HepG2 (cell line): ENCODE measurements at regions not wholly inside any gene's neighbourhood (a gene's known extent, or its start where the extent isn't known, plus 50 kb on each side); places are given as distances from the start of the nearest gene placed in this dataset.

Experiments
- ATAC-seq: fragments of 200-7000 bp; cut with Tn5 transposase; 3 replicates; pipeline ENCODE4 v1.9.1; 2020; ENCODE audit warnings: mild to moderate bottlenecking, moderate library complexity
- BruUV-seq: library from RNA; stranded (reverse); fragments of 400-500 nt; replicated peaks from 2 replicates; lab custom pipeline; 2021; lab: Mats Ljungman, UMichigan
- CTCF ChIA-PET: fragments of 300-600 bp; formaldehyde crosslinking; extraction: SDS; loops from one replicate; lab custom pipeline; 2021; ENCODE audit warnings: low total read pairs, inconsistent platforms, low intra/inter-chr PET ratio; lab: Yijun Ruan, JAX
- POLR2A ChIA-PET: fragments of 350-600 bp; sonication (Branson Sonifier 250); formaldehyde crosslinking; loops from one replicate; lab custom pipeline; 2020; ENCODE audit warnings: antibody characterized with exemption, inconsistent platforms; lab: Yijun Ruan, JAX
- DNase-seq: peaks from one replicate; pipeline ENCODE4 v3.0.0-alpha.2; 2015; ENCODE audit warnings: low spot score
- FAIRE-seq: peaks from 3 replicates; lab custom pipeline; 2011; peaks lifted over from hg19 to GRCh38; lab: Jason Lieb, UNC
- H2AFZ ChIP-seq: one replicate; pipeline ENCODE4 v1.6.1; 2011; ENCODE audit warnings: low read length, inconsistent platforms
- H3K27ac ChIP-seq: fragments of 300-600 bp; 3 replicates; pipeline ENCODE4 v1.8.0; 2011; ENCODE audit warnings: mixed run types, mild to moderate bottlenecking, mixed read lengths, low read length, inconsistent platforms; ENCODE audit not compliant: insufficient read depth; ENCODE audit errors: extremely low read length
- H3K27me3 ChIP-seq, 2 experiments: fragments of 200-600 bp in 1 of 2; 2 replicates in 1 of 2; 3 replicates in 1 of 2; pipeline versions ENCODE4 v1.6.0 to v1.8.0; 2011; ENCODE audit warnings: low read length in 2 of 2, mild to moderate bottlenecking in 2 of 2, moderate library complexity in 2 of 2, inconsistent platforms in 1 of 2; ENCODE audit not compliant: insufficient read depth in 2 of 2, control insufficient read depth in 1 of 2
- H3K36me3 ChIP-seq, 2 experiments: fragments of 200-600 bp in 1 of 2; replicated peaks in 1 of 2; 2 replicates in 1 of 2; 3 replicates in 1 of 2; pipeline versions ENCODE4 v1.5.1 to v1.8.0; 2011; ENCODE audit warnings: low read length in 2 of 2, inconsistent platforms in 1 of 2; ENCODE audit not compliant: insufficient read depth in 2 of 2, control insufficient read depth in 1 of 2
- H3K4me1 ChIP-seq: 2 replicates; pipeline ENCODE4 v1.5.1; 2012; ENCODE audit warnings: low read length, inconsistent platforms; ENCODE audit not compliant: insufficient read depth
- H3K4me2 ChIP-seq: 2 replicates; pipeline ENCODE4 v1.6.0; 2011; ENCODE audit warnings: low read depth, low read length, inconsistent platforms
- H3K4me3 ChIP-seq, 3 experiments: fragments of 200-600 bp in 1 of 3; sonication (generic), shearing (Covaris generic) in 1 of 3; replicated peaks in 1 of 3; 2 replicates each; pipeline ENCODE4 v1.5.1; 2011 to 2016; ENCODE audit warnings: low read length in 3 of 3, inconsistent platforms in 2 of 3, low read depth in 2 of 3, mild to moderate bottlenecking in 2 of 3, control low read depth in 1 of 3, mixed read lengths in 1 of 3; ENCODE audit not compliant: insufficient read depth in 1 of 3
- H3K79me2 ChIP-seq: one replicate; pipeline ENCODE4 v1.6.1; 2011; ENCODE audit warnings: low read length, inconsistent platforms; ENCODE audit not compliant: insufficient read depth
- H3K9ac ChIP-seq: 2 replicates; pipeline ENCODE4 v1.6.0; 2011; ENCODE audit warnings: mild to moderate bottlenecking, low read depth, low read length, inconsistent platforms; ENCODE audit not compliant: insufficient read depth
- H3K9me3 ChIP-seq: 2 replicates; pipeline ENCODE4 v1.5.1; 2012; ENCODE audit warnings: mild to moderate bottlenecking, low read length
- H4K20me1 ChIP-seq: 2 replicates; pipeline ENCODE4 v1.6.0; 2011; ENCODE audit warnings: inconsistent platforms, mild to moderate bottlenecking, low read length, moderate library complexity; ENCODE audit not compliant: insufficient read depth
- CBFB ChIP-seq: sonication (generic); formaldehyde crosslinking; IDR thresholded peaks from 2 replicates; pipeline ENCODE4 v1.4.0; 2020; ENCODE audit warnings: missing genetic modification reagents
- GFI1 ChIP-seq: sonication (generic); formaldehyde crosslinking; IDR thresholded peaks from 2 replicates; pipeline ENCODE4 v1.5.0; 2020; ENCODE audit warnings: missing genetic modification reagents, mild to moderate bottlenecking, borderline replicate concordance
- HNF1B ChIP-seq: sonication (generic); formaldehyde crosslinking; IDR thresholded peaks from 2 replicates; pipeline ENCODE4 v1.5.1; 2020; ENCODE audit warnings: mild to moderate bottlenecking, moderate library complexity, missing genetic modification reagents
- KLF9 ChIP-seq: IDR thresholded peaks from 2 replicates; pipeline ENCODE4 v1.6.1; 2016; ENCODE audit warnings: low read depth
- MAF1 ChIP-seq: sonication (generic); formaldehyde crosslinking; IDR thresholded peaks from 2 replicates; pipeline ENCODE4 v1.5.0; 2020; ENCODE audit warnings: missing genetic modification reagents, borderline replicate concordance
- MLXIP ChIP-seq: sonication (generic); formaldehyde crosslinking; IDR thresholded peaks from 2 replicates; pipeline ENCODE4 v1.9.0; 2021; ENCODE audit warnings: missing genetic modification reagents, borderline replicate concordance
- NONO ChIP-seq, 2 experiments: fragments of 450-650 bp in 1 of 2; sonication (generic) in 1 of 2; formaldehyde crosslinking in 1 of 2; IDR thresholded peaks in 1 of 2; conservative IDR thresholded peaks in 1 of 2; 2 replicates each; pipeline versions ENCODE4 v1.6.1 to v1.8.0; 2017 to 2022; ENCODE audit warnings: mild to moderate bottlenecking in 1 of 2, missing genetic modification reagents in 1 of 2, moderate library complexity in 1 of 2
- PHF8 ChIP-seq: sonication (generic); formaldehyde crosslinking; IDR thresholded peaks from 2 replicates; pipeline ENCODE4 v1.5.0; 2020; ENCODE audit warnings: missing genetic modification reagents
- TMF1 ChIP-seq: sonication (generic); formaldehyde crosslinking; IDR thresholded peaks from 2 replicates; pipeline ENCODE4 v1.8.1; 2022; ENCODE audit warnings: low read depth, missing genetic modification reagents
- ZBTB4 ChIP-seq: sonication (generic); formaldehyde crosslinking; IDR thresholded peaks from 2 replicates; pipeline ENCODE4 v1.4.0; 2020; ENCODE audit warnings: missing genetic modification reagents, mild to moderate bottlenecking, borderline replicate concordance
- ZNF260 ChIP-seq: sonication (generic); formaldehyde crosslinking; IDR thresholded peaks from 2 replicates; pipeline ENCODE4 v1.4.0; 2020; ENCODE audit warnings: missing genetic modification reagents, low read depth, mild to moderate bottlenecking, borderline replicate concordance
- ZNF446 ChIP-seq: sonication (generic); formaldehyde crosslinking; IDR thresholded peaks from 2 replicates; pipeline ENCODE4 v1.5.0; 2020; ENCODE audit warnings: mild to moderate bottlenecking, missing genetic modification reagents
- ZNF558 ChIP-seq: sonication (generic); formaldehyde crosslinking; IDR thresholded peaks from 2 replicates; pipeline ENCODE4 v1.9.0; 2022; ENCODE audit warnings: mild to moderate bottlenecking, missing genetic modification reagents, borderline replicate concordance
- ZNF574 ChIP-seq: sonication (generic); formaldehyde crosslinking; IDR thresholded peaks from 2 replicates; pipeline ENCODE4 v1.4.0; 2020; ENCODE audit warnings: missing genetic modification reagents
- ZNF678 ChIP-seq: sonication (generic); formaldehyde crosslinking; IDR thresholded peaks from 2 replicates; pipeline ENCODE4 v1.4.0; 2020; ENCODE audit warnings: mild to moderate bottlenecking, missing genetic modification reagents
- WGBS: methylation state at CpG from one replicate; pipeline ENCODE4 v1.1.6; 2017; ENCODE audit warnings: low lambda C conversion rate; 5-methylcytosine and 5-hydroxymethylcytosine counted together
- in situ Hi-C: cut with HindIII; loops from 2 replicates; pipeline ENCODE4 v1.10.0; 2017; ENCODE audit warnings: low pct_unique_long_range_greater_than_20kb; ENCODE audit not compliant: extremely low pct_ligation_motif_present
- intact Hi-C: fragments of 100-400 bp; cut with micrococcal nuclease; formaldehyde crosslinking; loops from one replicate; pipeline ENCODE4 v1.10.0; 2022; ENCODE audit not compliant: unreplicated experiment

GRCh38 chr16:64121473-64121872, 1000.4 kb downstream of the CDH11 start:
- no peak overlapping the region for H3K9ac ChIP-seq
- POLR2A ChIA-PET: no interaction called here
- no peaks in the 10 kb centered on the region; a peak in 1 of 5 replicates for H3K27me3 ChIP-seq
- no peak overlapping the region for H3K27ac ChIP-seq
- H3K79me2 ChIP-seq: no peaks in the 10 kb centered on the region
- no peak for DNase-seq
- in situ Hi-C loops: no loop called here
- H4K20me1 ChIP-seq: no peaks in the 10 kb centered on the region
- ATAC-seq: no peak
- no peak overlapping the region for H3K4me3 ChIP-seq
- no peak overlapping the region for H3K4me2 ChIP-seq
- no peak for FAIRE-seq
- TF ChIP-seq TMF1 (CRISPR knock-in tag): no peak
- TF ChIP-seq MAF1 (CRISPR knock-in tag): no peak
- no peak for TF ChIP-seq GFI1 (CRISPR knock-in tag)
- no peak for TF ChIP-seq MLXIP (CRISPR knock-in tag)
- TF ChIP-seq NONO (IDR thresholded peaks at IDR 0.05): no peak
- TF ChIP-seq NONO (CRISPR knock-in tag; conservative IDR thresholded peaks at IDR 0.05): no peak
- TF ChIP-seq ZNF260: no peak
- no peak for TF ChIP-seq ZNF558 (CRISPR knock-in tag)
- no peak for TF ChIP-seq ZNF678 (CRISPR knock-in tag)
- no peak for TF ChIP-seq KLF9 (CRISPR knock-in tag)
- TF ChIP-seq ZBTB4 (CRISPR knock-in tag): no peak
- TF ChIP-seq HNF1B (CRISPR knock-in tag): no peak
- TF ChIP-seq ZNF446 (CRISPR knock-in tag): no peak
- TF ChIP-seq CBFB: no peak
- TF ChIP-seq PHF8: no peak
- no peak for TF ChIP-seq ZNF574
- CTCF ChIA-PET: no interaction called here
- H3K36me3 ChIP-seq: no peaks in the 10 kb centered on the region
- no peaks in the 10 kb centered on the region for H3K4me1 ChIP-seq
- no peaks in the 10 kb centered on the region for H3K9me3 ChIP-seq
- 1% methylated on average over 3 of the region's 3 CpGs for WGBS
- H2AFZ ChIP-seq: no peak overlapping the region
- intact Hi-C loops: no loop called here
- no TSS peak for BruUV-seq
